ENCODE measurements at regions not wholly inside any gene's neighbourhood (a gene's known extent, or its start where the extent isn't known, plus 50 kb on each side); places are given as distances from the start of the nearest gene placed in this dataset.

DNA sequence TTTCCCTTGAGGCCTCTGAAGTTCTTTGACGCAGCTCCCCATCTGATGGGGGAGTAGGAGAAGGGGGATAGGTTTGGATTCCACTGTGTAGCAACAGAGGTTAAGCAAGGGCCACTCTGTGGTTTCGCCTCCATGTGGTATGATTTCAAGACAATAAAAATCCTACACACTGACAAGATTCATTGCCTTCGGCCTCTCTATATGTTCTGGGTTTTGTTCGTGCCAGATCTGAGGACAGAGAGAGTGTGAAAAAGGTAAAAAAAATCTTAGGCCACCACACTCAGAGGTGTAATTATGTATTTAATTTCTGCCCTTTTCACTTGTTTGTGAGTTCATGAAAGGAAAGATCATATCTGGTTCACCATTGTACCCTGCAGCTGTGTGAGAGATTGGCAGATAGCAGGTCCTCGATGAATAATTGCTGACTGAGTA lies 715.2 kb upstream of the ZNF608 start:
- Histone ChIP-seq H3K27ac (no peak overlapping the region), H3K36me3 (no peaks in the 10 kb centered on the region), H3K4me1 (no peaks in the 10 kb centered on the region), H3K4me3 (no peak overlapping the region), H3K9me3 (no peaks in the 10 kb centered on the region), H3K27me3 (no peaks in the 10 kb centered on the region)
- no peak for TF ChIP-seq POLR2A (IDR thresholded peaks at IDR 0.05)
- TF ChIP-seq, protein P1, sequence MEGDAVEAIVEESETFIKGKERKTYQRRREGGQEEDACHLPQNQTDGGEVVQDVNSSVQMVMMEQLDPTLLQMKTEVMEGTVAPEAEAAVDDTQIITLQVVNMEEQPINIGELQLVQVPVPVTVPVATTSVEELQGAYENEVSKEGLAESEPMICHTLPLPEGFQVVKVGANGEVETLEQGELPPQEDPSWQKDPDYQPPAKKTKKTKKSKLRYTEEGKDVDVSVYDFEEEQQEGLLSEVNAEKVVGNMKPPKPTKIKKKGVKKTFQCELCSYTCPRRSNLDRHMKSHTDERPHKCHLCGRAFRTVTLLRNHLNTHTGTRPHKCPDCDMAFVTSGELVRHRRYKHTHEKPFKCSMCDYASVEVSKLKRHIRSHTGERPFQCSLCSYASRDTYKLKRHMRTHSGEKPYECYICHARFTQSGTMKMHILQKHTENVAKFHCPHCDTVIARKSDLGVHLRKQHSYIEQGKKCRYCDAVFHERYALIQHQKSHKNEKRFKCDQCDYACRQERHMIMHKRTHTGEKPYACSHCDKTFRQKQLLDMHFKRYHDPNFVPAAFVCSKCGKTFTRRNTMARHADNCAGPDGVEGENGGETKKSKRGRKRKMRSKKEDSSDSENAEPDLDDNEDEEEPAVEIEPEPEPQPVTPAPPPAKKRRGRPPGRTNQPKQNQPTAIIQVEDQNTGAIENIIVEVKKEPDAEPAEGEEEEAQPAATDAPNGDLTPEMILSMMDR (IDR thresholded peaks at IDR 0.05 in 4 of 5, conservative IDR thresholded peaks at IDR 0.05 in 1 of 5), result no peak
- intact Hi-C loops (cut with DNase I; ENCODE audit: low total_unique reads) (no loop called here), in situ Hi-C loops (cut with MboI; ENCODE audit: low sequenced_read_pairs in 4 of 4) (no loop called here)
- DNase-seq (no peak), ATAC-seq (no peak)

DNA sequence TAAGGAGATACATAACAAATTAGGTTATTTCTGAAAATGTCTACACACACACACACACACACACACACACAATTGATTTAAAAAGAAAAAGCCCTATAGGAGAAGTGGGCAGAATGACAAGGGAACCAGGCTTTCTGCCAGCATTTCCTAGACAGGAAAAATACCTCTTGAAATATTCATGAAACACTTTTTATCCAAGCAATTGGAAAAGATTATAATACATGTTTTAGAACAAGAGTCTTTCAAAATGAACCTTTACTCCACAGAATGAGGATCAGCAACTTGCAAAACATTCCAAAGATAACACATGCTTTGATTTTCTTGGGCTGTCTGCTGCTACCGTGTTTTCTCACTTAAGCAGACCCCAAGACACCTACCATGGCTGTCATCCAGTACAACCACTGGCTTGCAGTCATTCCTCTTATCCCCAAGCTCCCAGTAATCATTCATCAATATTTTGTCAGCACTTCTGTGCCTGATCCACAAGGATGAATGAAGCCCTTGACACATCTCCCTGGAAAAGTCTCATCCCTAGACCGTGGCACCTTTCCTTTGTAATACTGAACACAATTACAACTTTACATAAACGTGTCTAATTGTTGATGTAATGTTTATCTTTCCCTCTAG lies 717.1 kb upstream of the ZNF608 start:
- Histone ChIP-seq H3K4me1 (no peaks in the 10 kb centered on the region), H3K9me3 (no peaks in the 10 kb centered on the region), H3K27me3 (no peaks in the 10 kb centered on the region), H3K36me3 (no peaks in the 10 kb centered on the region), H3K27ac (no peak overlapping the region), H3K4me3 (no peak overlapping the region)
- DNase-seq (no peak), ATAC-seq (no peak)
- in situ Hi-C loops (cut with MboI; ENCODE audit: low sequenced_read_pairs in 4 of 4), result no loop called here
- intact Hi-C loops (cut with DNase I; ENCODE audit: low total_unique reads), result no loop called here
- TF ChIP-seq, protein P1 (IDR thresholded peaks at IDR 0.05 in 4 of 5, conservative IDR thresholded peaks at IDR 0.05 in 1 of 5), result no peak
- TF ChIP-seq POLR2A (IDR thresholded peaks at IDR 0.05), result no peak

DNA sequence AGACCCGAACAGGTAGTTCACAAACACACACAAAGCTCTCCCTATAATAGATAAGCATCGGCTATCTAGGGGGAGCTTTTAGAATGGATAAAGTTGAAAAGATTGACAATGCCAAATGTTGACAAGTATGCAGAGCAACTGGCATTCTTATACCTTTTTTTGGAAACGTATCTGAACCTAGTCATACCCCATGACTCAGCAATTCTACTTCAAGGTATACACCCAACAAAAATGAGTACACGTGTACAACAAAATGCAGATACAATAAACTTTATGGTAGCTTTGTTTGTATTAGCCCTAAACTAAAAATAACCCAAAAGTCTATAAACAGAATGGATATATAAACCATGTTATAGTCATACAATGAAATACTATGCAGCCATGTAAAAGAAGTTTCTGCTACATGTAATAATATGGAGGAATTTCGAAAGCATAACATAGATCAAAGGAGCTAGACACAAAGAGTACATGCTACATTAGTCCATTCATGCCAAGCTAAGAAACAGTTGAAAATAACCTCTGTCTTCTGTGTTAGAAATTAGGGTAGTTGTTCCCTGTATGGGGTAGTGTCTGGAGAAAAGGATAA lies 718.5 kb upstream of the ZNF608 start:
- Histone ChIP-seq H3K27me3 (no peaks in the 10 kb centered on the region), H3K4me1 (no peaks in the 10 kb centered on the region), H3K4me3 (no peak overlapping the region), H3K36me3 (no peaks in the 10 kb centered on the region), H3K27ac (no peak overlapping the region), H3K9me3 (no peaks in the 10 kb centered on the region)
- in situ Hi-C loops (cut with MboI; ENCODE audit: low sequenced_read_pairs in 4 of 4), result no loop called here
- ATAC-seq (no peak), DNase-seq (no peak)
- intact Hi-C loops (cut with DNase I; ENCODE audit: low total_unique reads), result no loop called here
- TF ChIP-seq, protein P1 (IDR thresholded peaks at IDR 0.05 in 4 of 5, conservative IDR thresholded peaks at IDR 0.05 in 1 of 5), result no peak
- TF ChIP-seq POLR2A (IDR thresholded peaks at IDR 0.05), result no peak

DNA sequence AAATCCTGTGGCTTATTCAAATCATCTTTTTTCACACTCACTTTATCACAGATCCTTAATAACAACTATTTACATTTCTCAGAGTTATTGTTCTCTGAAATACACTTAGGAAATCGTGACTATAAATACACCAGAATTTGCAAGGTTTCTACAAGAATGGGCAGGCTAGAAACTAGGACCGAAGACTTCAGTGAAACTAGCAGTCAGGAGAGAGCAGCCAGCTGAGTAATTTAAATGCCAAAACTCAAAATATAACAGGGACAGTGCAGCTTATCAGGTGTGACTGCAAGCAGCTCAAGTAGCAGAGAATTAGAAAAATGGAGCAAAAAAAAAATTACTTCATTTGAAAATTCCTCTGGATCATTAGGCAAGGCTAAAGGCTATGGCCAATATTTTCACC lies 719.3 kb upstream of the ZNF608 start:
- intact Hi-C loops (cut with DNase I; ENCODE audit: low total_unique reads) (no loop called here), in situ Hi-C loops (cut with MboI; ENCODE audit: low sequenced_read_pairs in 4 of 4) (no loop called here)
- ATAC-seq (no peak), DNase-seq (no peak)
- Histone ChIP-seq H3K9me3 (no peaks in the 10 kb centered on the region), H3K36me3 (no peaks in the 10 kb centered on the region), H3K4me1 (no peaks in the 10 kb centered on the region), H3K4me3 (no peak overlapping the region), H3K27me3 (no peaks in the 10 kb centered on the region), H3K27ac (no peak overlapping the region)
- TF ChIP-seq, protein P1 (IDR thresholded peaks at IDR 0.05 in 4 of 5, conservative IDR thresholded peaks at IDR 0.05 in 1 of 5), result no peak
- TF ChIP-seq POLR2A (IDR thresholded peaks at IDR 0.05), result no peak

DNA sequence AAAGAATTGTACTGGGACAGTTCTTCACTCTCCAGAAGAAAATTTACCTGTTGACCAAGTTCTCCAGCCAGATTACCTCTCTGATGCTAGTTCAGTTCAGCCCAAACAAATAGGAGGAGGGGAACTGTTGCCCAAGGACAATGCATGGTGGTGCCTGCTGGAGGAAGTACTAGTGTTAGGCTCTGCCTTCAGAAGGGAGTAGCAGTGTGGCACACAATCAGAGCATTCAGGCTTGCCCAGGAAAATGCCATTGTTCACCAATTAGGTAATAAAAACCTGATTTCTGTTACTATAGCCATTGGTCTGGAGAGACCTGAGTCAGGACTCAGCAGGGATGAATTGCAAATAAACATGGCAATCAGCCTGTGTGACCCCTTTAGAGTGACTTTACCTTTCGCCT lies 720.8 kb upstream of the ZNF608 start:
- ATAC-seq, result no peak
- in situ Hi-C loops (cut with MboI; ENCODE audit: low sequenced_read_pairs in 4 of 4), result no loop called here
- no peaks in the 10 kb centered on the region for H3K9me3 ChIP-seq
- DNase-seq, result no peak
- no peak overlapping the region for H3K27ac ChIP-seq
- no peak for TF ChIP-seq POLR2A (IDR thresholded peaks at IDR 0.05)
- TF ChIP-seq, protein P1 (IDR thresholded peaks at IDR 0.05 in 4 of 5, conservative IDR thresholded peaks at IDR 0.05 in 1 of 5), result no peak
- H3K36me3 ChIP-seq, result no peaks in the 10 kb centered on the region
- H3K27me3 ChIP-seq, result no peaks in the 10 kb centered on the region
- H3K4me3 ChIP-seq, result no peak overlapping the region
- intact Hi-C loops (cut with DNase I; ENCODE audit: low total_unique reads), result no loop called here
- no peaks in the 10 kb centered on the region for H3K4me1 ChIP-seq

Measured in gastrocnemius medialis (tissue), 4 donors.